Panc1 (cell line): ENCODE measurements at regions not wholly inside any gene's neighbourhood (a gene's known extent, or its start where the extent isn't known, plus 50 kb on each side); places are given as distances from the start of the nearest gene placed in this dataset.

Source experiments
- ATAC-seq: fragments of 200-7000 bp; cut with Tn5 transposase; 2 replicates; pipeline ENCODE4 v1.9.1; 2020; ENCODE audit warnings: mild to moderate bottlenecking, moderate library complexity
- BruUV-seq: library from RNA; stranded (reverse); fragments of 400-500 nt; replicated peaks from 2 replicates; lab custom pipeline; 2021; lab: Mats Ljungman, UMichigan
- CTCF ChIA-PET: fragments of 300-600 bp; sonication (Branson Sonifier 250); formaldehyde crosslinking; loops from one replicate; lab custom pipeline; 2022; ENCODE audit warnings: antibody characterized with exemption; lab: Charles Lee
- POLR2A ChIA-PET: fragments of 300-600 bp; sonication (Branson Sonifier 250); formaldehyde crosslinking; loops from one replicate; lab custom pipeline; 2022; ENCODE audit warnings: antibody characterized with exemption; lab: Charles Lee
- DNase-seq: peaks from one replicate; pipeline ENCODE4 v3.0.0-alpha.2; 2010; ENCODE audit warnings: low read depth, low spot score
- H3K27ac ChIP-seq: 2 replicates; pipeline ENCODE4 v1.5.1; 2011; ENCODE audit warnings: mild to moderate bottlenecking, low read length, inconsistent platforms
- H3K27me3 ChIP-seq: fragments of 200-500 bp; sonication (Bioruptor generic); 2 replicates; pipeline ENCODE4 v1.6.0; 2014; ENCODE audit warnings: low read length, inconsistent platforms; ENCODE audit not compliant: control insufficient read depth, insufficient read depth
- H3K36me3 ChIP-seq: fragments of 200-500 bp; sonication (Bioruptor generic); 2 replicates; pipeline ENCODE4 v1.5.1; 2014; ENCODE audit warnings: inconsistent platforms, mild to moderate bottlenecking, low read length, moderate library complexity; ENCODE audit not compliant: control insufficient read depth, insufficient read depth
- H3K4me1 ChIP-seq: 2 replicates; pipeline ENCODE4 v1.5.1; 2011; ENCODE audit warnings: inconsistent platforms, mild to moderate bottlenecking, low read length, moderate library complexity; ENCODE audit not compliant: control insufficient read depth, insufficient read depth
- H3K4me3 ChIP-seq, 2 experiments: 2 replicates each; pipeline ENCODE4 v1.5.1; 2011 to 2012; ENCODE audit warnings: low read depth in 2 of 2, low read length in 2 of 2, mild to moderate bottlenecking in 2 of 2, inconsistent platforms in 1 of 2, moderate library complexity in 1 of 2
- H3K9me3 ChIP-seq: fragments of 200-500 bp; sonication (Bioruptor generic); 2 replicates; pipeline ENCODE4 v1.5.1; 2014; ENCODE audit warnings: low read depth, mild to moderate bottlenecking, inconsistent platforms, low read length, moderate library complexity; ENCODE audit not compliant: control insufficient read depth, insufficient read depth
- CTCF ChIP-seq: fragments of 450-650 bp; IDR thresholded peaks from 2 replicates; pipeline ENCODE4 v1.5.1; 2017; ENCODE audit warnings: mild to moderate bottlenecking
- POLR2AphosphoS5 ChIP-seq: IDR thresholded peaks from 2 replicates; pipeline ENCODE4 v1.6.1; 2012; ENCODE audit warnings: mild to moderate bottlenecking, low read depth, low read length, moderate library complexity
- REST ChIP-seq, 2 experiments: IDR thresholded peaks; 2 replicates each; pipeline ENCODE4 v1.6.1; 2011 to 2012; ENCODE audit warnings: low read depth in 2 of 2, control low read depth in 1 of 2, low read length in 1 of 2, mild to moderate bottlenecking in 1 of 2, moderate library complexity in 1 of 2; ENCODE audit not compliant: insufficient read depth in 1 of 2
- SIN3A ChIP-seq: IDR thresholded peaks from 2 replicates; pipeline ENCODE4 v1.6.1; 2012; ENCODE audit warnings: low read depth, mild to moderate bottlenecking, low read length, moderate library complexity, borderline replicate concordance; ENCODE audit not compliant: insufficient read depth
- TCF7L2 ChIP-seq: IDR thresholded peaks from 2 replicates; pipeline ENCODE4 v1.6.1; 2011; ENCODE audit warnings: mild to moderate bottlenecking, low read depth, low read length, inconsistent platforms
- in situ Hi-C: cut with HindIII; loops from 2 replicates; pipeline ENCODE4 v1.10.0; 2016; ENCODE audit warnings: low sequenced_read_pairs, low pct_unique_long_range_greater_than_20kb
- intact Hi-C: fragments of 100-400 bp; cut with micrococcal nuclease; formaldehyde crosslinking; loops from one replicate; pipeline ENCODE4 v1.10.0; 2022; ENCODE audit not compliant: unreplicated experiment

- H3K27ac ChIP-seq, result no peak overlapping the region
- intact Hi-C loops, result no loop called here
- in situ Hi-C loops, result no loop called here
- BruUV-seq, result no TSS peak
- no peaks in the 10 kb centered on the region for H3K27me3 ChIP-seq
- no peak for TF ChIP-seq REST (IDR thresholded peaks at IDR 0.05; ENCODE audit: insufficient read depth in 1 of 2, low read depth in 2 of 2, low read length in 1 of 2)
- TF ChIP-seq TCF7L2, result no peak
- ATAC-seq, result no peak
- H3K9me3 ChIP-seq, result no peaks in the 10 kb centered on the region
- H3K4me1 ChIP-seq, result no peaks in the 10 kb centered on the region
- CTCF ChIA-PET, result no interaction called here
- POLR2A ChIA-PET, result no interaction called here
- H3K36me3 ChIP-seq, result no peaks in the 10 kb centered on the region
- no peak for DNase-seq
- no peak overlapping the region for H3K4me3 ChIP-seq
Measured at GRCh38 chr2:2422621-2423020, 91.5 kb upstream of the MYT1L start.

GRCh38 chr2:2413525-2413924 is 82.5 kb upstream of the MYT1L start:
- no peak for TF ChIP-seq REST (IDR thresholded peaks at IDR 0.05; ENCODE audit: insufficient read depth in 1 of 2, low read depth in 2 of 2, low read length in 1 of 2)
- no peak for DNase-seq
- POLR2A ChIA-PET, result no interaction called here
- Histone ChIP-seq H3K36me3 (no peaks in the 10 kb centered on the region; the same call in 1 of the 2 replicates), H3K4me3 (no peak overlapping the region), H3K27me3 (no peaks in the 10 kb centered on the region), H3K4me1 (no peaks in the 10 kb centered on the region), H3K9me3 (no peaks in the 10 kb centered on the region), H3K27ac (no peak overlapping the region)
- ATAC-seq, result no peak
- in situ Hi-C loops, result no loop called here
- CTCF ChIA-PET, result no interaction called here
- BruUV-seq, result no TSS peak
- intact Hi-C loops, result no loop called here

GRCh38 chr2:2410987-2411386 is 79.9 kb upstream of the MYT1L start:
- POLR2A ChIA-PET, result no interaction called here
- H3K36me3 ChIP-seq, result no peaks in the 10 kb centered on the region; the same call in 1 of the 2 replicates

More at GRCh38 chr2:2410987-2411386, 79.9 kb upstream of the MYT1L start:
- Histone ChIP-seq H3K27me3 (no peaks in the 10 kb centered on the region), H3K27ac (no peak overlapping the region), H3K9me3 (no peaks in the 10 kb centered on the region), H3K4me3 (no peak overlapping the region), H3K4me1 (no peaks in the 10 kb centered on the region)
- CTCF ChIA-PET, result no interaction called here
- intact Hi-C loops (no loop called here), in situ Hi-C loops (no loop called here)
- DNase-seq (no peak), ATAC-seq (no peak)
- TF ChIP-seq TCF7L2 (no peak), REST (IDR thresholded peaks at IDR 0.05; ENCODE audit: insufficient read depth in 1 of 2, low read depth in 2 of 2, low read length in 1 of 2) (no peak), SIN3A (no peak), CTCF (no peak), POLR2AphosphoS5 (no peak)
- no TSS peak for BruUV-seq
